HepG2 (cell line): ENCODE measurements at regions not wholly inside any gene's neighbourhood (a gene's known extent, or its start where the extent isn't known, plus 50 kb on each side); places are given as distances from the start of the nearest gene placed in this dataset.
"Not testable (repeated sequence)": the region's sequence is repeated elsewhere in the genome, so short reads cannot be mapped to it uniquely, and the experiment has no call there.

Experiments used
- ATAC-seq: fragments of 200-7000 bp; cut with Tn5 transposase; 3 replicates; pipeline ENCODE4 v1.9.1; 2020; ENCODE audit warnings: mild to moderate bottlenecking, moderate library complexity
- BruUV-seq: library from RNA; stranded (reverse); fragments of 400-500 nt; replicated peaks from 2 replicates; lab custom pipeline; 2021; lab: Mats Ljungman, UMichigan
- CTCF ChIA-PET: fragments of 300-600 bp; formaldehyde crosslinking; extraction: SDS; loops from one replicate; lab custom pipeline; 2021; ENCODE audit warnings: low total read pairs, inconsistent platforms, low intra/inter-chr PET ratio; lab: Yijun Ruan, JAX
- POLR2A ChIA-PET: fragments of 350-600 bp; sonication (Branson Sonifier 250); formaldehyde crosslinking; loops from one replicate; lab custom pipeline; 2020; ENCODE audit warnings: antibody characterized with exemption, inconsistent platforms; lab: Yijun Ruan, JAX
- DNase-seq: peaks from one replicate; pipeline ENCODE4 v3.0.0-alpha.2; 2015; ENCODE audit warnings: low spot score
- FAIRE-seq: peaks from 3 replicates; lab custom pipeline; 2011; peaks lifted over from hg19 to GRCh38; lab: Jason Lieb, UNC
- H2AFZ ChIP-seq: one replicate; pipeline ENCODE4 v1.6.1; 2011; ENCODE audit warnings: low read length, inconsistent platforms
- H3K27ac ChIP-seq: fragments of 300-600 bp; 3 replicates; pipeline ENCODE4 v1.8.0; 2011; ENCODE audit warnings: mixed run types, mild to moderate bottlenecking, mixed read lengths, low read length, inconsistent platforms; ENCODE audit not compliant: insufficient read depth; ENCODE audit errors: extremely low read length
- H3K27me3 ChIP-seq, 2 experiments: fragments of 200-600 bp in 1 of 2; 2 replicates in 1 of 2; 3 replicates in 1 of 2; pipeline versions ENCODE4 v1.6.0 to v1.8.0; 2011; ENCODE audit warnings: low read length in 2 of 2, mild to moderate bottlenecking in 2 of 2, moderate library complexity in 2 of 2, inconsistent platforms in 1 of 2; ENCODE audit not compliant: insufficient read depth in 2 of 2, control insufficient read depth in 1 of 2
- H3K36me3 ChIP-seq, 2 experiments: fragments of 200-600 bp in 1 of 2; replicated peaks in 1 of 2; 2 replicates in 1 of 2; 3 replicates in 1 of 2; pipeline versions ENCODE4 v1.5.1 to v1.8.0; 2011; ENCODE audit warnings: low read length in 2 of 2, inconsistent platforms in 1 of 2; ENCODE audit not compliant: insufficient read depth in 2 of 2, control insufficient read depth in 1 of 2
- H3K4me1 ChIP-seq: 2 replicates; pipeline ENCODE4 v1.5.1; 2012; ENCODE audit warnings: low read length, inconsistent platforms; ENCODE audit not compliant: insufficient read depth
- H3K4me2 ChIP-seq: 2 replicates; pipeline ENCODE4 v1.6.0; 2011; ENCODE audit warnings: low read depth, low read length, inconsistent platforms
- H3K4me3 ChIP-seq, 3 experiments: fragments of 200-600 bp in 1 of 3; sonication (generic), shearing (Covaris generic) in 1 of 3; replicated peaks in 1 of 3; 2 replicates each; pipeline ENCODE4 v1.5.1; 2011 to 2016; ENCODE audit warnings: low read length in 3 of 3, inconsistent platforms in 2 of 3, low read depth in 2 of 3, mild to moderate bottlenecking in 2 of 3, control low read depth in 1 of 3, mixed read lengths in 1 of 3; ENCODE audit not compliant: insufficient read depth in 1 of 3
- H3K79me2 ChIP-seq: one replicate; pipeline ENCODE4 v1.6.1; 2011; ENCODE audit warnings: low read length, inconsistent platforms; ENCODE audit not compliant: insufficient read depth
- H3K9ac ChIP-seq: 2 replicates; pipeline ENCODE4 v1.6.0; 2011; ENCODE audit warnings: mild to moderate bottlenecking, low read depth, low read length, inconsistent platforms; ENCODE audit not compliant: insufficient read depth
- H3K9me3 ChIP-seq: 2 replicates; pipeline ENCODE4 v1.5.1; 2012; ENCODE audit warnings: mild to moderate bottlenecking, low read length
- H4K20me1 ChIP-seq: 2 replicates; pipeline ENCODE4 v1.6.0; 2011; ENCODE audit warnings: inconsistent platforms, mild to moderate bottlenecking, low read length, moderate library complexity; ENCODE audit not compliant: insufficient read depth
- AHR ChIP-seq: IDR thresholded peaks from 2 replicates; pipeline ENCODE4 v1.6.1; 2018; ENCODE audit warnings: missing genetic modification reagents, missing compliant biosample characterization
- HOXA3 ChIP-seq: sonication (generic); formaldehyde crosslinking; IDR thresholded peaks from 2 replicates; pipeline ENCODE4 v1.5.0; 2020; ENCODE audit warnings: missing genetic modification reagents
- KLF12 ChIP-seq: sonication (generic); formaldehyde crosslinking; IDR thresholded peaks from 2 replicates; pipeline ENCODE4 v1.4.0; 2020; ENCODE audit warnings: missing genetic modification reagents, borderline replicate concordance
- MAF1 ChIP-seq: sonication (generic); formaldehyde crosslinking; IDR thresholded peaks from 2 replicates; pipeline ENCODE4 v1.5.0; 2020; ENCODE audit warnings: missing genetic modification reagents, borderline replicate concordance
- SETDB1 ChIP-seq: sonication (generic); formaldehyde crosslinking; IDR thresholded peaks from 2 replicates; pipeline ENCODE4 v1.5.1; 2020; ENCODE audit warnings: missing genetic modification reagents, mild to moderate bottlenecking, borderline replicate concordance
- ZBTB46 ChIP-seq: sonication (generic); formaldehyde crosslinking; IDR thresholded peaks from 2 replicates; pipeline ENCODE4 v1.4.0; 2020; ENCODE audit warnings: mild to moderate bottlenecking, missing genetic modification reagents, borderline replicate concordance
- ZNF382 ChIP-seq: sonication (generic); formaldehyde crosslinking; IDR thresholded peaks from 2 replicates; pipeline ENCODE4 v1.5.0; 2020; ENCODE audit warnings: missing genetic modification reagents, mild to moderate bottlenecking, borderline replicate concordance
- ZNF660 ChIP-seq: sonication (generic); formaldehyde crosslinking; IDR thresholded peaks from 2 replicates; pipeline ENCODE4 v1.5.1; 2020; ENCODE audit warnings: mild to moderate bottlenecking, low read depth, missing genetic modification reagents, borderline replicate concordance
- ZNF709 ChIP-seq: sonication (generic); formaldehyde crosslinking; IDR thresholded peaks from 2 replicates; pipeline ENCODE4 v1.5.0; 2020; ENCODE audit warnings: mild to moderate bottlenecking, missing genetic modification reagents
- ZNF713 ChIP-seq: sonication (generic); formaldehyde crosslinking; IDR thresholded peaks from 2 replicates; pipeline ENCODE4 v1.4.0; 2020; ENCODE audit warnings: mild to moderate bottlenecking, missing genetic modification reagents
- WGBS: methylation state at CpG from one replicate; pipeline ENCODE4 v1.1.6; 2017; ENCODE audit warnings: low lambda C conversion rate; 5-methylcytosine and 5-hydroxymethylcytosine counted together
- in situ Hi-C: cut with HindIII; loops from 2 replicates; pipeline ENCODE4 v1.10.0; 2017; ENCODE audit warnings: low pct_unique_long_range_greater_than_20kb; ENCODE audit not compliant: extremely low pct_ligation_motif_present
- intact Hi-C: fragments of 100-400 bp; cut with micrococcal nuclease; formaldehyde crosslinking; loops from one replicate; pipeline ENCODE4 v1.10.0; 2022; ENCODE audit not compliant: unreplicated experiment
- TF ChIP-seq, protein P1 (sequence below): sonication (generic); formaldehyde crosslinking; IDR thresholded peaks from 2 replicates; pipeline ENCODE4 v1.5.0; 2020; ENCODE audit warnings: missing genetic modification reagents

DNA sequence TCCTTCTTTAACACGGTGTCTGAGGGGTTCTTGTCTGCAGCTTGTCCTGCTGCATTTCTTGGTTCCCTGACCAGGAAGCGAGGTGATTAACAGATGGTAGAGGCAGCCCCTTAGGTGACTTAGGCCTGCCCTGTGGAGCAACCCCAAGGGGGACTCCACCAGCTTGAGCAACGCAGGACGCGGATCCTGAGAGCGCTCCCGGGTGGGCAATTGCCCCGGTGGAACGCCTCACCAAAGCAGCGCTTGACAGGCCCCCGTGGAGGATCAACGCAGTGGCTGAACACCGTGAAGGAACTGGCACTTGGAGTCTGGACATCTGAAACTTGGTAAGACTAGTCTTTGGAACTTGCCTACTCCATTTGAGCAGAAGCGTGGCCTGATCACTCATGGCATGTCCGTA is 272.9 kb upstream of the ATXN7L3B start (continued):
- no peak for TF ChIP-seq ZBTB46
- no peak for TF ChIP-seq HOXA3
- TF ChIP-seq SETDB1: no peak
- no peak for TF ChIP-seq ZNF709 (CRISPR knock-in tag)
- TF ChIP-seq ZNF660: no peak
- no peak for TF ChIP-seq ZNF713
- no peak for TF ChIP-seq MAF1
- no peak for TF ChIP-seq KLF12 (CRISPR knock-in tag)
- TF ChIP-seq AHR (CRISPR knock-in tag): no peak
- no peak for TF ChIP-seq ZNF382 (CRISPR knock-in tag)
- TF ChIP-seq, protein P1, sequence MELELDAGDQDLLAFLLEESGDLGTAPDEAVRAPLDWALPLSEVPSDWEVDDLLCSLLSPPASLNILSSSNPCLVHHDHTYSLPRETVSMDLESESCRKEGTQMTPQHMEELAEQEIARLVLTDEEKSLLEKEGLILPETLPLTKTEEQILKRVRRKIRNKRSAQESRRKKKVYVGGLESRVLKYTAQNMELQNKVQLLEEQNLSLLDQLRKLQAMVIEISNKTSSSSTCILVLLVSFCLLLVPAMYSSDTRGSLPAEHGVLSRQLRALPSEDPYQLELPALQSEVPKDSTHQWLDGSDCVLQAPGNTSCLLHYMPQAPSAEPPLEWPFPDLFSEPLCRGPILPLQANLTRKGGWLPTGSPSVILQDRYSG: no peak
- TF ChIP-seq, all 625 proteins: peak for 0

GRCh38 chr12:74269355-74269754 is 268.3 kb upstream of the ATXN7L3B start:
- intact Hi-C loops: not testable (repeated sequence)

More at GRCh38 chr12:74269355-74269754, 268.3 kb upstream of the ATXN7L3B start:
- H3K4me1 ChIP-seq, H3K27me3 ChIP-seq, H3K27ac ChIP-seq, FAIRE-seq, ATAC-seq, CTCF ChIA-PET, H3K4me2 ChIP-seq, POLR2A ChIA-PET, DNase-seq, in situ Hi-C loops, BruUV-seq, H3K4me3 ChIP-seq, H3K9ac ChIP-seq, H3K9me3 ChIP-seq, H4K20me1 ChIP-seq, H3K79me2 ChIP-seq, H3K36me3 ChIP-seq, H2AFZ ChIP-seq: not testable (repeated sequence)
- WGBS: 75% methylated on average over 8 of the region's 8 CpGs
